ENCODE measurements at regions not wholly inside any gene's neighbourhood (a gene's known extent, or its start where the extent isn't known, plus 50 kb on each side); places are given as distances from the start of the nearest gene placed in this dataset.

- TF ChIP-seq CTCF (IDR thresholded peaks at IDR 0.05) (no peak), POLR2A (IDR thresholded peaks at IDR 0.05) (no peak)
These were observed 73.2 kb upstream of the OPCML start for GRCh38 chr11:133605482-133605881.

All from lower leg skin (tissue), 3 donors.